ENCODE measurements at regions not wholly inside any gene's neighbourhood (a gene's known extent, or its start where the extent isn't known, plus 50 kb on each side); places are given as distances from the start of the nearest gene placed in this dataset.

- TF ChIP-seq CTCF (conservative IDR thresholded peaks at IDR 0.05 in 1 of 2, IDR thresholded peaks at IDR 0.05 in 1 of 2; ENCODE audit: low read depth in 1 of 2, low read length in 2 of 2), result no peak
- TF ChIP-seq EZH2 (IDR thresholded peaks at IDR 0.05; ENCODE audit: low read length, missing control alignments), result no peak
Measured at GRCh38 chr20:52895701-52896100, 76.5 kb upstream of the TSHZ2 start.
